ENCODE measurements at regions not wholly inside any gene's neighbourhood (a gene's known extent, or its start where the extent isn't known, plus 50 kb on each side); places are given as distances from the start of the nearest gene placed in this dataset.
A peak's percentile ranks its signal among the peaks of the same experiment; 100 is the strongest.

DNA sequence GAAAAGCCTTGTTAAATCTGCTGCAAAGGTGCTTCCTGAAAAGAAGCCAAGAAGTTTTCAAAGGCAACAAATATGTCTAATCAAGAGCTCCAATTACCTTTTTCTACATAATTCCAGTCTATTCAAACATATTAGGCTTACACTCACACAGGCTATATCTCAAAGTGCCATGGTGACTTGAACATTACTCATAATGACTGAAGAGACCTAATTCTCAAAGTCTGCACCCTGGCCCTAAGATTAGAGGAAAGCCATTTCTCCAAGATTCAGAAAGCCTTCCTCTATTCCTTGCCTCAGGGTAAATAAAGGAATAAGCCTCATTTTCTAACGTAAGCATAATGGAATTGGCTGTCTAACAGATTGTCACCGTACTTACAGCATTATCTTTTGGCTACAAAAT, 78.3 kb upstream of the THSD7A start:
- ChIA-PET POLR2A (ENCODE audit: unreplicated experiment) (no interaction called here), CTCF (no interaction called here)
- TF ChIP-seq EZH2 (IDR thresholded peaks at IDR 0.05; ENCODE audit: low read depth) = no peak
- TF ChIP-seq CTCF (conservative IDR thresholded peaks at IDR 0.05) = no peak
- Histone ChIP-seq H3K4me1 (replicated peaks; ENCODE audit: insufficient read depth) (no peaks in the 10 kb centered on the region), H4K20me1 (ENCODE audit: insufficient read depth) (no peaks in the 10 kb centered on the region), H3K27me3 (ENCODE audit: insufficient read depth, low read depth) (no peaks in the 10 kb centered on the region), H2AFZ (0 out of 2 replicates have a peak overlapping the region, but pooled peaks have one; percentile 4), H3K36me3 (ENCODE audit: low read depth) (no peaks in the 10 kb centered on the region), H3K9me2 (ENCODE audit: insufficient read depth) (0 out of 2 replicates have a peak, but pooled peaks cover 4% of the 10 kb centered on the region), H3K4me2 (no peak overlapping the region), H3K27ac (no peak overlapping the region), H3K79me2 (ENCODE audit: low read depth) (no peaks in the 10 kb centered on the region), H3K9me3 (ENCODE audit: insufficient read depth, low read depth) (no peaks in the 10 kb centered on the region), H3K4me3 (no peak overlapping the region), H3F3A (ENCODE audit: insufficient read depth, low read depth) (no peaks in the 10 kb centered on the region)
- intact Hi-C loops (cut with micrococcal nuclease; ENCODE audit: unreplicated experiment) = no loop called here
- BruUV-seq (replicated peaks) = no TSS peak
- no peak for DNase-seq

GRCh38 chr7:11911900-11912299, 79.9 kb upstream of the THSD7A start:
- H4K20me1 ChIP-seq (ENCODE audit: insufficient read depth) = no peaks in the 10 kb centered on the region
- no peaks in the 10 kb centered on the region for H3K9me3 ChIP-seq (ENCODE audit: insufficient read depth, low read depth)
- intact Hi-C loops (cut with micrococcal nuclease; ENCODE audit: unreplicated experiment) = no loop called here
- H3K4me2 ChIP-seq = no peak overlapping the region
- 0 out of 2 replicates have a peak overlapping the region, but pooled peaks have one; percentile 34 for H2AFZ ChIP-seq
- no peaks in the 10 kb centered on the region for H3F3A ChIP-seq (ENCODE audit: insufficient read depth, low read depth)
- no peaks in the 10 kb centered on the region for H3K4me1 ChIP-seq (replicated peaks; ENCODE audit: insufficient read depth)
- no peak for TF ChIP-seq CTCF (conservative IDR thresholded peaks at IDR 0.05)
- no peak for TF ChIP-seq EZH2 (IDR thresholded peaks at IDR 0.05; ENCODE audit: low read depth)
- H3K79me2 ChIP-seq (ENCODE audit: low read depth) = no peaks in the 10 kb centered on the region
- H3K36me3 ChIP-seq (ENCODE audit: low read depth) = no peaks in the 10 kb centered on the region
- H3K27ac ChIP-seq = no peak overlapping the region
- H3K9me2 ChIP-seq (ENCODE audit: insufficient read depth) = 0 out of 2 replicates have a peak, but pooled peaks cover 4% of the 10 kb centered on the region
- no peaks in the 10 kb centered on the region for H3K27me3 ChIP-seq (ENCODE audit: insufficient read depth, low read depth)
- POLR2A ChIA-PET (ENCODE audit: unreplicated experiment) = interaction anchor here (0.6 kb wide), 1 partner anchor 299 kb away, joined by 4 read pairs; no protein-coding TSS in a partner anchor
- no peak overlapping the region for H3K4me3 ChIP-seq
- no TSS peak for BruUV-seq (replicated peaks)
- CTCF ChIA-PET = no interaction called here
- no peak for DNase-seq

GRCh38 chr7:11914645-11915044, 82.6 kb upstream of the THSD7A start:
- H3K36me3 ChIP-seq (ENCODE audit: low read depth) = no peaks in the 10 kb centered on the region
- ChIA-PET POLR2A (ENCODE audit: unreplicated experiment) (no interaction called here), CTCF (no interaction called here)
- no peaks in the 10 kb centered on the region for H3K9me3 ChIP-seq (ENCODE audit: insufficient read depth, low read depth)
- no peak overlapping the region for H3K27ac ChIP-seq
- intact Hi-C loops (cut with micrococcal nuclease; ENCODE audit: unreplicated experiment) = no loop called here
- no peak overlapping the region for H2AFZ ChIP-seq
- no peaks in the 10 kb centered on the region for H4K20me1 ChIP-seq (ENCODE audit: insufficient read depth)
- no peak for DNase-seq
- no peaks in the 10 kb centered on the region for H3K27me3 ChIP-seq (ENCODE audit: insufficient read depth, low read depth)
- H3F3A ChIP-seq (ENCODE audit: insufficient read depth, low read depth) = no peaks in the 10 kb centered on the region
- no peak overlapping the region for H3K4me2 ChIP-seq
- no TSS peak for BruUV-seq (replicated peaks)
- TF ChIP-seq EZH2 (IDR thresholded peaks at IDR 0.05; ENCODE audit: low read depth) = no peak
- TF ChIP-seq CTCF (conservative IDR thresholded peaks at IDR 0.05) = no peak
- H3K4me3 ChIP-seq = no peak overlapping the region
- no peaks in the 10 kb centered on the region for H3K79me2 ChIP-seq (ENCODE audit: low read depth)
- H3K4me1 ChIP-seq (replicated peaks; ENCODE audit: insufficient read depth) = no peaks in the 10 kb centered on the region
- no peaks in the 10 kb centered on the region for H3K9me2 ChIP-seq (ENCODE audit: insufficient read depth)

All from PC-9 (cell line).